HG03457 (cell line): ENCODE measurements at regions not wholly inside any gene's neighbourhood (a gene's known extent, or its start where the extent isn't known, plus 50 kb on each side); places are given as distances from the start of the nearest gene placed in this dataset.

ENCODE experiments used
- ATAC-seq: cut with Tn5 transposase; IDR thresholded peaks from one replicate; pipeline ENCODE4 v1.9.1; 2021; ENCODE audit warnings: moderate number of reproducible peaks; ENCODE audit not compliant: unreplicated experiment

GRCh38 chr4:124535003-124535402, 177.5 kb downstream of the ANKRD50 start:
- ATAC-seq: no peak

DNA sequence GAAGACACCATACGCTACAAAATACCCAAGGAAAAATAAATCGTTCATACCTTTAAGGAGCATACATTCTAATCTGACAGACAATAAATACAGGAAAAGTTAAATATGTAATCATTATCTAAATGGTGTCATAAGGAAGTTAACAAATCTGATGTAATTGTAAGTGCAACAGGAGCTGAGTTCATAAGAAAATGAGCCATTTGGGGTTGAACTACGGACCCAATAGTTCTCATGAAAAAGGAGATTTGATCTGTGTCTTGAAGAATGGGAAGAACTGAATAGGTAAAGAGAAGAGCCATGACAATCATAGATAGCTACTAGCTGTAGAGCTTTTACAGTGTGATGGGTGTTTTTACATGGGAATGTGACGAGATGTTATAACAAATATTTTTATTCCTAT, 175.6 kb downstream of the ANKRD50 start:
- ATAC-seq: no peak

- no peak for ATAC-seq
Observed at GRCh38 chr4:124537971-124538370, 174.6 kb downstream of the ANKRD50 start.

DNA sequence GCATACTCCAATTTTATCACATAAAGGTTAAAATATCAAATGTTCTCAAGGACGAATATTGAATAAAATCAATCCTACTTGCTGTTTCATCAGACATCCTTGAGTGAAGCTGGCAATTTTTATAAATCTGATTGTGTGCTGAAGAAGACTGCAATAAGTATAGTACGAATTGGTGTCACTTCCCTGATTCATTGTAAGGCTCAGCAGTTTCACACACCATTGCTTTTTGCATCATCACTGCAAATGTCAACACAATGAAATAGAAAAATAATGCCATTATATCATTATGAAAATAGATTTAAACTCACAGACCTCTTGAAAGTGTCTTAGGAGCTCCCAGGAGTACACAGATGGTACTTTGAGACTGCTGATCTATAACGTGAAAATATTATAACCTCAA, 172.5 kb downstream of the ANKRD50 start:
- ATAC-seq: no peak

DNA sequence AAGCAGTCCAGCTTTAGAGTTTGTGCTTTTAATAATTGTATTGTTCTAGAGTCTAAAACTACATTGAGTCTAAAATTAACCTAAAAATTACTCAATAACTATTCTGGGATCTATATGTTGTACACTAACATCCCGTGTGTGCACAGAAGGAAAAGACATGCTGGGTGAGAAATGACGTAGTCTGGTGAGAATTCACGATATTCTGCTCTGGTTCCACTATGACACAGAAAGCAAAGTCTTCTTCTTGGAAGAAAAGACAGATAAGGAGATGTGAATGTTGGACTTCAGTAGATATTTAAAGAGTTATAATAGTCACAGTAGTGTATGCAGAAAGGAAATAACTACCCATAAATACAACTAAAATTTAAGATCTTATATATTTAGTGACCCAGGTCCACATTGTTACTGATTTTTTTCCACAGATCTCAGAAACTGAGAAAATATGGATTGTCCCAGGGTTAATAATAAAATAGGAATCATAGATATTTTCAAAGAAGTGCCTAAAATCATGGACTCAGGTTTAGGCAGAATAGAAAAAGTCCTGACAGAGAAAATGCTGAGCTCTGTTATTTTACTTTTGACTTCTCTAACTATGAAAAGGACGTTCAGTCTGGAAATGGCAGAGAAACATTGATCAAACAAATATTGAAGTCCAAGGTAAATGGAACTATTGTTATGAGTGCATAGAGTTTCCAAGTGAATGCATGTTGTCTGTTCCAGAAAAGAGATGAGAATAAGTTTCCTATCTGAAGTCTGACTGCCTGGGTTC, 170.7 kb downstream of the ANKRD50 start:
- no peak for ATAC-seq

GRCh38 chr4:124555959-124556358, 156.6 kb downstream of the ANKRD50 start:
- no peak for ATAC-seq

- ATAC-seq: no peak
Observed at GRCh38 chr4:124564121-124564520, 148.4 kb downstream of the ANKRD50 start.

DNA sequence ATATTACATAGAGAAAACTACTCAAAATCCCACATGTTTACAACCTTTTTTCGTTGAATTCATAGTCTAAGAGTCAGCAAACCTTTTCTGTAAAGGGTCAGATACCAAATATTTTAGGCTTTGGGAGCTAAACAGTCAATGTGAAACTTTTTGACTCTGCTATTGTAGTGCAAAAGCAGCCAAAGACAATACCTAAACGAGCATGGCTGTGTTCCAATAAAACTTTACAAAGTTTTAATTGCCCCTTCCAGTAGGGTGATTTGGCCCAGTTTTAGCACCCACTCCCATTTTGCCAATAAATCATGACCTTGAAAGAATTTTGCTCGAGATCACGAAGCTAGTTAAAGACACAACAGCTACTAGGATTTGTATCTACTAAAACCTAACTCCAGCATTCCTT, 147.2 kb downstream of the ANKRD50 start:
- ATAC-seq: no peak

GRCh38 chr4:124566030-124566429, 146.5 kb downstream of the ANKRD50 start:
- ATAC-seq: no peak

DNA sequence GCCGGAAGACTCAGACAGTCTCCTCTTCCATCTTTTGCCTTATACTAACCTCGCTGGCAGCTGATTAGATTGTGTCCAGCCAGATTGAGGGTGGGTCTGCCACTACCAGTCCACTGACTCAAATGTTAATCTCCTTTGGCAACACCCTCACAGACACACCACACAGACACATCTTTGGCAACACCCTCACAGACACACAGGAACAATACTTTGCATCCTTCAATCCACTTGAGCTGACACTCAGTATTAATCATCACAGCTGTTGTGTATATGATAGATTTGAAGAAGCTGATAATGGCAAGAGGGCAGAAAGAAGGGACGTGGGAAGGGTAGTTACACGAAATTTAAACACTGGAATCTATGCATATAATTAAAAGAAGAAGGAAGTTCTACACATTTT, 139.5 kb downstream of the ANKRD50 start:
- ATAC-seq: no peak

GRCh38 chr4:124579896-124580295, 132.6 kb downstream of the ANKRD50 start:
- no peak for ATAC-seq

DNA sequence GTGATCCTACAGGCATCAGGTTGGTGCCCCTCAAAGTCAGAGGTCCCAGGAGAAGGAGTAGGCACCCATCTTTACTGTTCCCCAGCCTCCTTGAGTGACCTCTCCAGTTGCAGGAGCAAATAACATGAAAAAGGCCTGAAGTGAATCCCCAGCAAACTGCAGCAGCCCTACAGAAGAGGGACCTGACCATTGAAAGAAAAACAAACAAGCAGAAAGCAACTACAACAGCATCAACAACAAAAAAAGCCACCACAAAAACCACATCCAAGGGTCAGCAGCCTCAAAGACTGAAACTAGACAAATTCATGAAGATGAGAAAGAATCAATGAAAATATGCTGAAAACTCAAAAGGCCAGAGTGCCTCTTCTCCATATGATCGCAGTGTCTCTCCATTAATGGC, 128.7 kb downstream of the ANKRD50 start:
- no peak for ATAC-seq

DNA sequence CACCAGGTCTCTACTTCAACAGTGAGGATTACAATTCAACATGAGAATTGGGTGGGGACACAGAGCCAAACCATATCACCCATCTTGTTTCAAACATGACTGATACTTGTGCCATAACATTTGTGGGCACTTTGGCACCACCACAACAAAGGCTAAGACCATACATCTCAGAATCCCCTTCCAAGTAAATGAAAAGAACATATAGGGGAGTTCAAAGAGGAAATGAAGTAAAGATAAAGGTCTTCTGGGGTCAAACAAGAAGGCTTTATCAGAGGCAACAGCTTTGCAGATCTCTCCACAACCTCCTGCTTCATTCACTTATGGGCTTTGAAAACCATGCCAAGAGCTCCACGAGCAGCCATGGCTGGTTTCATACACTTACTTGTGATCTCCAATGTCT, 122.7 kb downstream of the ANKRD50 start:
- no peak for ATAC-seq

GRCh38 chr4:124590480-124590879, 122.1 kb downstream of the ANKRD50 start:
- no peak for ATAC-seq

DNA sequence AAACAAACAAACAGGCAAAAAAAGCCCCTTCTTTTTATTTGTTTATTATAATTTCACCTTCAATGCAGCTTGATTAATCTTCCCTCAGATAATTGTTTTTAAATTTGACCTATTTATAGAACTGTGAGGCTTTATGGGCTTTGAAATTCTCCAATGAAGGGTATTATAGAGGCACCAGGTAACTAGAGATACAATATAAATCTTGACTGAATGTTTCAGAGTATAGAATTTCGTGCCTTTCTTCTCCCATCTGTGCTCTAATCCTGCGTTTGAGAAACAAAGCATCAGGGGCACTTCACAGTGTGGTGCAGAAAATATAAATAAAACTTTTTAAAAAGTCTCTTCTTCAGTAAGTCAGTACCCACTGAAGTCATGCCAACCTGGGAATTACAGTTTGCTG, 120.9 kb downstream of the ANKRD50 start:
- no peak for ATAC-seq

DNA sequence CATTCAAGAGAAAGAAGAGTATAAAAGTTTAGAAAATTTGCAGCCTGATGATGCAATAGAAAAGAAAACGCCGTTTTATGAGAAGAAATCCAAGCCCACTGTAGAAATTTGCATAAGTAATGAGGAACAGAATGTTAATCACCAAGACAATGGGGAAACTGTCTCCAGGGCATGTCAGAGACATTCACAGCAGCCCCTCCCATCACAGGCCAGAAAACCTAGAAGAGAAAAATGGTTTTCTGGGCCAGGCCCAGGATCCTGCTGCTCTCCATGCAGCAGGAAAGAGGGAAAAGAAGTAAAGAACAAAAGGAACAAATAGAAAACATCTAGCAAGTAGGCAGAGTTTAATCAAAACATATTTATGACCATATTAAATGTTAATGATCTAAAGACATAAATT, 119.0 kb downstream of the ANKRD50 start:
- no peak for ATAC-seq

DNA sequence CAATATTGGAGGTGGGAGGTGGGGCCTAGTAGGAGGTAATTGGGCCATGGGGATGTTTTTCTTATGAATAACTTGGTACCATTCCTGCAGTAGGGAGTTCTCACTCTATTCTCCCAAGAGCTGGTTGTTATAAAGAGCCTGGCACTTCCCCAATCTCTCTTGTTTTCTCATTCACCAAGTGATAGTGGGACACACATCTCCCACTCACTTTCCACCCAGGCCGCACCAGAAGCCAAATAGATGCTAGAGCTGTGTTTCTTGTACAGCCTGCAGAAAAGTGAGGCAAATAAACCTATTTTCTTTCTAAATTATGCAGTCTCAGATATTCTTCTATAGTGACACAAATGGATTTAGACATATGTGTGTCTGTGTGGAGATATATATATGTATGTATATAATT, 117.6 kb downstream of the ANKRD50 start:
- no peak for ATAC-seq

DNA sequence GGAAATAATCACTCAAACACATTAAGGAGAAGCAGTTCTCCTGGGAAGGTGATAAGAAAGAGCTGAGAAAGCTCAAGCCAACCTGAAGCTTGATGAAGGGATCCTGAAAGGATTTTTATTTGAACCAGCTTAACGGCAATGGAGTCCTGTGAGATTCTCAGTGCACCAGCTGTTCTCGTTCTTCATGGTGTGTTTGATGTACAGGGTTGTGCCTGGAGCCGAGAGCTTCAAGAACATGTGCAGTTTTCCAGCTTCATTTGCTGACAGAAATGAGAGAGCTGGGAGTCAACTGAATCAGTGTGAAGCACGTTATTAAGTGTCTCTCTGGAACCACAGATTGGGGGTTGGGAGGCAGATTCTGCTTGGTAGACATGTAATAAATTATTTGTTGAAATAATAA, 115.7 kb downstream of the ANKRD50 start:
- ATAC-seq: no peak

- no peak for ATAC-seq
Observed at GRCh38 chr4:124610211-124610610, 102.3 kb downstream of the ANKRD50 start.
